Ascending aorta (tissue), 2 donors: ENCODE measurements at regions not wholly inside any gene's neighbourhood (a gene's known extent, or its start where the extent isn't known, plus 50 kb on each side); places are given as distances from the start of the nearest gene placed in this dataset.

Experiments used
- DNase-seq, 2 donors: peaks; one replicate each; pipeline ENCODE4 v3.0.0-alpha.2; 2019; ENCODE audit warnings: low spot score in 2 of 2
- H3K27ac ChIP-seq, 2 donors: fragments of 200-600 bp; sonication (generic); one replicate each; pipeline ENCODE4 v1.5.1; 2016 to 2017; ENCODE audit warnings: mild to moderate bottlenecking in 1 of 2
- H3K27me3 ChIP-seq: fragments of 200-600 bp; sonication (generic); one replicate; pipeline ENCODE4 v1.5.1; 2017
- H3K36me3 ChIP-seq, 2 donors: fragments of 200-600 bp; sonication (generic); one replicate each; pipeline ENCODE4 v1.5.1; 2016
- H3K4me1 ChIP-seq, 2 donors: fragments of 200-600 bp; sonication (generic); one replicate each; pipeline ENCODE4 v1.5.1; 2016 to 2017; ENCODE audit warnings: mild to moderate bottlenecking in 1 of 2
- H3K4me3 ChIP-seq, 2 donors: fragments of 200-600 bp; sonication (generic); one replicate each; pipeline ENCODE4 v1.5.1; 2016 to 2017; ENCODE audit warnings: mild to moderate bottlenecking in 1 of 2
- H3K9me3 ChIP-seq, 2 donors: fragments of 200-600 bp; sonication (generic); one replicate each; pipeline ENCODE4 v1.5.1; 2016
- intact Hi-C: fragments of 100-400 bp; cut with DNase I; formaldehyde crosslinking; loops from one replicate; pipeline ENCODE4 v1.15.1; 2023
- TF ChIP-seq, protein P1 (sequence below), 3 experiments: fragments of 200-600 bp in 2 of 3; fragments of 450-650 bp in 1 of 3; sonication (generic) in 2 of 3; IDR thresholded peaks; one replicate each; pipeline ENCODE4 v1.5.1; 2016 to 2019; ENCODE audit warnings: antibody characterized with exemption in 3 of 3, mild to moderate bottlenecking in 1 of 3, moderate library complexity in 1 of 3

DNA sequence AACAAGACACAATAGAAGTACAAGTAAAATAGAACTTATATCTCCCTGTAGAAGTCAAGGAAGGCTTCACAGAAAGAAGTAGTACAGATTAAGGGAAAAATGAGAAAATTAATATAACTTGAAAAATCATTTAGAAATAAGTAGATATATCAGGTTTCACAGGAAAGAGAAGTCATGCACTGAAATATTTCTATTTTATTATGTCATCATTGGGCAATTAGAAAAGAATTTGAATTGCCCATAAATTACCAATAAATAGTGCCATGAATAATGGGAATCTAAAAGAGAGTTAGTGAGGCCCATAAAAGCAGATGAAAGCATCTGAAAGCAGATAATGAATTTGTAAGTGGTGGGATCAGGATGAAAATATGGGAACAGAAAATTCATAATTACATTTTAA, 1597.8 kb downstream of the PLA2G4A start:
- no peak for DNase-seq
- Histone ChIP-seq H3K9me3 (no peaks in the 10 kb centered on the region), H3K4me1 (no peaks in the 10 kb centered on the region), H3K4me3 (no peak overlapping the region), H3K27ac (no peak overlapping the region), H3K36me3 (no peaks in the 10 kb centered on the region), H3K27me3 (no peaks in the 10 kb centered on the region)
- intact Hi-C loops, result no loop called here
- TF ChIP-seq, protein P1, sequence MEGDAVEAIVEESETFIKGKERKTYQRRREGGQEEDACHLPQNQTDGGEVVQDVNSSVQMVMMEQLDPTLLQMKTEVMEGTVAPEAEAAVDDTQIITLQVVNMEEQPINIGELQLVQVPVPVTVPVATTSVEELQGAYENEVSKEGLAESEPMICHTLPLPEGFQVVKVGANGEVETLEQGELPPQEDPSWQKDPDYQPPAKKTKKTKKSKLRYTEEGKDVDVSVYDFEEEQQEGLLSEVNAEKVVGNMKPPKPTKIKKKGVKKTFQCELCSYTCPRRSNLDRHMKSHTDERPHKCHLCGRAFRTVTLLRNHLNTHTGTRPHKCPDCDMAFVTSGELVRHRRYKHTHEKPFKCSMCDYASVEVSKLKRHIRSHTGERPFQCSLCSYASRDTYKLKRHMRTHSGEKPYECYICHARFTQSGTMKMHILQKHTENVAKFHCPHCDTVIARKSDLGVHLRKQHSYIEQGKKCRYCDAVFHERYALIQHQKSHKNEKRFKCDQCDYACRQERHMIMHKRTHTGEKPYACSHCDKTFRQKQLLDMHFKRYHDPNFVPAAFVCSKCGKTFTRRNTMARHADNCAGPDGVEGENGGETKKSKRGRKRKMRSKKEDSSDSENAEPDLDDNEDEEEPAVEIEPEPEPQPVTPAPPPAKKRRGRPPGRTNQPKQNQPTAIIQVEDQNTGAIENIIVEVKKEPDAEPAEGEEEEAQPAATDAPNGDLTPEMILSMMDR (IDR thresholded peaks at IDR 0.05), result no peak

DNA sequence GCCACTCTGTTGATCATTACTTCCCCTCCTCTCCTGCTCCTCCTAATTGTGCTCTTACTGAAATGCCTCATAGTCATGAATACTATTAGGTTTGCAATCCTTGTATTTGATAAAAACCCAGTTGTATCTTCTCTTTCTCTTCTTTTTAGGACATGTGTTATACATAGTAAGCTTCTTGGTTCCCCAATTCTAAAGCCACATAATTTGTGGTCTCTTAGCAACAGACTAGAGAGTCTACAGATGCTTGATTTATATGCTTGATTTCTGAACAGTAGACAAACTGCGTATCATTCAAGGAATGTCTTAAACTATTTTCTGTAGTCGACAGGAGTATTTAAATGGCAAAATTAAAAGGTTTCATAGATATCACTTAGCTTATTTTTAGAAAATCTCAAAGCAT, 1598.9 kb downstream of the PLA2G4A start:
- Histone ChIP-seq H3K9me3 (no peaks in the 10 kb centered on the region), H3K36me3 (no peaks in the 10 kb centered on the region), H3K27ac (no peak overlapping the region), H3K27me3 (no peaks in the 10 kb centered on the region), H3K4me3 (no peak overlapping the region), H3K4me1 (no peaks in the 10 kb centered on the region)
- DNase-seq, result no peak
- intact Hi-C loops, result no loop called here
- TF ChIP-seq, protein P1 (IDR thresholded peaks at IDR 0.05), result no peak

DNA sequence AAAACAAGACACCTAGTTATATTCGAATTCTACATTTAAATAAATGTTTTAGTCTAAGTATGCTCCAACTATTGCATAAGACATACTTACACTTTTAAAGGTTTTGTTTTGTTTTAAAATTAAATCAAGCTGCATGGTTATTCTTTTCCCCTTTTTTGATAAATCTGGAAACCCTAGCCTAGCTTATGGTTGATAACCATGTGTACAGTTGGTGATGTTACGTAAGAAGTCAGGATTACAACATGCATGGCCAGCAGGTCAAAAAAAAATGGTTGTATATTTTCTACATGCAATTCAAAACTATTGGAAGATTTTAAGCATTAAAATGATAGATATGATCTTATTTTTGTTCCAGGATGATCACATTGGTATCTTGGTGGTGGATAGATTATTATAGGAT, 1600.6 kb downstream of the PLA2G4A start:
- Histone ChIP-seq H3K36me3 (no peaks in the 10 kb centered on the region), H3K4me3 (no peak overlapping the region), H3K9me3 (no peaks in the 10 kb centered on the region), H3K27ac (no peak overlapping the region), H3K4me1 (no peaks in the 10 kb centered on the region), H3K27me3 (no peaks in the 10 kb centered on the region)
- intact Hi-C loops, result no loop called here
- no peak for DNase-seq
- TF ChIP-seq, protein P1 (IDR thresholded peaks at IDR 0.05), result no peak

DNA sequence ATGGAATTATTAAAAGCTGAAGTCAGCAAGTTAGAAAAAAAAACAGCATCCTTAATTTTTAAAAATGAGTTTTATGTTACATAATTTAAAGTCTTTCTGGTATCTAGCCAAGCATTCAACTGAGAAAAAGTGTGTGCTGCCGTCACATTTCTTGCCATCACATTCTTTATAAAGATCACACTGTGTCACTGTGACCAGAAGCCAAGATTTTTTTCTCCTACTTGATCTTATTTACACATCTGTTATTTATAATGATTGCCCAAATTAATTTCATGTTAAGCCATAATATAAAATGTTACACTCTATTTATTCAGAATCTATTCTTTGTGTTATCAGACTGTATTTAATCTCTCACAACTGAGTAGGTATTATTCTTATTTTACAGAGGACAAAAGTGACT, 1603.7 kb downstream of the PLA2G4A start:
- H3K4me3 ChIP-seq, result no peak overlapping the region
- DNase-seq, result no peak
- H3K27ac ChIP-seq, result no peak overlapping the region
- no peaks in the 10 kb centered on the region for H3K9me3 ChIP-seq
- H3K4me1 ChIP-seq, result no peaks in the 10 kb centered on the region
- no peaks in the 10 kb centered on the region for H3K36me3 ChIP-seq
- TF ChIP-seq, protein P1 (IDR thresholded peaks at IDR 0.05), result no peak
- no peaks in the 10 kb centered on the region for H3K27me3 ChIP-seq
- intact Hi-C loops, result no loop called here

DNA sequence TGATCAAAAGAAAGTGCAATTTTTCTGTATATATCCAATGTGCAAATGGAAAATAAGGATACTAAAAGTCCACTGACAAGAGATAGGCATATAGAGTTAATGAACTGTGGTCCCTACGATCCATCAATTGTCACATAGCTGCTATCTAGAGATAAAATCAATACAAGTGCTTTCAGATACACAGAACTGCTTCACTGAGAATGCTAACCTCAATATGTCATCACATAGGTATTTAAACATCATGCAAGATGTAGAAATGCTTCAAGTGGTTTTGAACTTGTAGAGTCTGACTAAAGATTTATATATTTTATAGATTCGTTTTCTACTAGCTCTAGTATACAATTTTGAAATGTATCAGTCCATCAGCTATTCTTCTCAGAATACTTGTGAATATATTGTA, 1604.7 kb downstream of the PLA2G4A start:
- intact Hi-C loops, result no loop called here
- Histone ChIP-seq H3K4me1 (no peaks in the 10 kb centered on the region), H3K27me3 (no peaks in the 10 kb centered on the region), H3K4me3 (no peak overlapping the region), H3K27ac (no peak overlapping the region), H3K9me3 (no peaks in the 10 kb centered on the region), H3K36me3 (no peaks in the 10 kb centered on the region)
- TF ChIP-seq, protein P1 (IDR thresholded peaks at IDR 0.05), result no peak
- no peak for DNase-seq

DNA sequence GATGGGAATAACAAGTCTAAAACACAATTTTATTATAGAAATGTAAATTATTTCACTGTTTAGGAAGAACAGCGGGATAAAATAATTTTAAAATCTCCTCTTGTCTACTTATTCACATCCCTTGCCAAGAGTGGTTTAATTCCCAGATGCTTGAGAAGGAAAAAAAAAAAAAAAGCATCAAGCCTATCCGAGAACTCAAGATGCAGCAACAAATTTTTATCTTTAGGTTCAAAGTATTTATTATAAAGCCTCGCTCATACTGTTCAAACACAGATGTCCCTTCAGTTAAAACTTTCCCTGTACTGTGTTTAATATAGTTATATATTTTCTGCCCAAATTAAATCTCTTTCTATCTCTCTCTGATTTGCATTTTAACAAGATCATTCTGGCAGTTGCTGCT, 1615.8 kb downstream of the PLA2G4A start:
- no peak for DNase-seq
- intact Hi-C loops, result no loop called here
- H3K4me1 ChIP-seq, result no peaks in the 10 kb centered on the region
- no peaks in the 10 kb centered on the region for H3K9me3 ChIP-seq
- H3K27me3 ChIP-seq, result no peaks in the 10 kb centered on the region
- TF ChIP-seq, protein P1 (IDR thresholded peaks at IDR 0.05), result no peak
- H3K27ac ChIP-seq, result no peak overlapping the region
- no peaks in the 10 kb centered on the region for H3K36me3 ChIP-seq
- H3K4me3 ChIP-seq, result no peak overlapping the region
